OCI-LY7 (cell line): ENCODE measurements at regions not wholly inside any gene's neighbourhood (a gene's known extent, or its start where the extent isn't known, plus 50 kb on each side); places are given as distances from the start of the nearest gene placed in this dataset.

Experiments
- BruUV-seq: library from RNA; stranded (reverse); fragments of 400-500 nt; replicated peaks from 2 replicates; lab custom pipeline; 2021; lab: Mats Ljungman, UMichigan
- CTCF ChIA-PET: fragments of 300-600 bp; sonication (Branson Sonifier 250); formaldehyde crosslinking; loops from one replicate; lab custom pipeline; 2022; ENCODE audit warnings: antibody characterized with exemption; ENCODE audit not compliant: unreplicated experiment; lab: Charles Lee
- POLR2A ChIA-PET: fragments of 300-600 bp; sonication (Branson Sonifier 250); formaldehyde crosslinking; loops from one replicate; lab custom pipeline; 2022; ENCODE audit warnings: antibody characterized with exemption; lab: Charles Lee
- DNase-seq: peaks from one replicate; pipeline ENCODE4 v3.0.0-alpha.2; 2015; ENCODE audit warnings: low spot score
- H2AFZ ChIP-seq: fragments of 200-600 bp; sonication (generic), shearing (Covaris generic); 2 replicates; pipeline ENCODE4 v1.6.1; 2014; ENCODE audit warnings: mild to moderate bottlenecking, antibody characterized with exemption, low read length, moderate library complexity
- H3K27ac ChIP-seq: fragments of 200-600 bp; sonication (generic); 2 replicates; pipeline ENCODE4 v1.5.1; 2014; ENCODE audit warnings: mixed run types, low read depth, mild to moderate bottlenecking, moderate library complexity, low read length, inconsistent platforms; ENCODE audit not compliant: poor library complexity, severe bottlenecking
- H3K36me3 ChIP-seq: fragments of 200-600 bp; sonication (generic); 2 replicates; pipeline ENCODE4 v1.6.1; 2014; ENCODE audit warnings: mild to moderate bottlenecking, antibody characterized with exemption, low read length, moderate library complexity, mixed read lengths; ENCODE audit not compliant: insufficient read depth
- H3K4me1 ChIP-seq: fragments of 200-600 bp; sonication (generic); 2 replicates; pipeline ENCODE4 v1.5.1; 2014; ENCODE audit warnings: mild to moderate bottlenecking, low read length; ENCODE audit not compliant: insufficient read depth, poor library complexity, severe bottlenecking
- H3K4me2 ChIP-seq: fragments of 200-600 bp; sonication (generic); 2 replicates; pipeline ENCODE4 v1.6.1; 2014; ENCODE audit warnings: mild to moderate bottlenecking, low read length
- H3K4me3 ChIP-seq: fragments of 200-600 bp; sonication (generic); 2 replicates; pipeline ENCODE4 v1.5.1; 2014; ENCODE audit warnings: mild to moderate bottlenecking, low read depth, low read length; ENCODE audit not compliant: poor library complexity, severe bottlenecking
- H3K79me2 ChIP-seq: fragments of 200-600 bp; sonication (generic); 2 replicates; pipeline ENCODE4 v1.6.1; 2016; ENCODE audit warnings: low read depth, mild to moderate bottlenecking, low read length, moderate library complexity, mixed read lengths; ENCODE audit not compliant: insufficient read depth
- H3K9me2 ChIP-seq: fragments of 200-600 bp; sonication (generic); 2 replicates; pipeline ENCODE4 v1.6.1; 2016; ENCODE audit warnings: mild to moderate bottlenecking, low read length, mixed read lengths; ENCODE audit not compliant: insufficient read depth
- H3K9me3 ChIP-seq: fragments of 200-600 bp; sonication (generic); 2 replicates; pipeline ENCODE4 v1.6.1; 2014; ENCODE audit warnings: mild to moderate bottlenecking, mixed run types, low read length, mixed read lengths
- H4K20me1 ChIP-seq: fragments of 200-600 bp; sonication (generic); 2 replicates; pipeline ENCODE4 v1.6.1; 2014; ENCODE audit warnings: mild to moderate bottlenecking, antibody characterized with exemption, low read length, moderate library complexity, mixed read lengths; ENCODE audit not compliant: insufficient read depth
- EZH2phosphoT487 ChIP-seq: fragments of 200-600 bp; sonication (generic); IDR thresholded peaks from 2 replicates; pipeline ENCODE4 v1.6.1; 2018; ENCODE audit warnings: low read depth, borderline replicate concordance, mild to moderate bottlenecking, mixed run types, antibody characterized with exemption, low read length, moderate library complexity, mixed read lengths
- intact Hi-C: fragments of 100-400 bp; cut with micrococcal nuclease; formaldehyde crosslinking; loops from one replicate; pipeline ENCODE4 v1.10.0; 2022; ENCODE audit not compliant: unreplicated experiment
- TF ChIP-seq, protein P1 (sequence below): fragments of 200-600 bp; sonication (generic); conservative IDR thresholded peaks from 2 replicates; pipeline ENCODE4 v1.5.1; 2014; ENCODE audit warnings: mild to moderate bottlenecking, antibody characterized with exemption, low read length, moderate library complexity, mixed read lengths

DNA sequence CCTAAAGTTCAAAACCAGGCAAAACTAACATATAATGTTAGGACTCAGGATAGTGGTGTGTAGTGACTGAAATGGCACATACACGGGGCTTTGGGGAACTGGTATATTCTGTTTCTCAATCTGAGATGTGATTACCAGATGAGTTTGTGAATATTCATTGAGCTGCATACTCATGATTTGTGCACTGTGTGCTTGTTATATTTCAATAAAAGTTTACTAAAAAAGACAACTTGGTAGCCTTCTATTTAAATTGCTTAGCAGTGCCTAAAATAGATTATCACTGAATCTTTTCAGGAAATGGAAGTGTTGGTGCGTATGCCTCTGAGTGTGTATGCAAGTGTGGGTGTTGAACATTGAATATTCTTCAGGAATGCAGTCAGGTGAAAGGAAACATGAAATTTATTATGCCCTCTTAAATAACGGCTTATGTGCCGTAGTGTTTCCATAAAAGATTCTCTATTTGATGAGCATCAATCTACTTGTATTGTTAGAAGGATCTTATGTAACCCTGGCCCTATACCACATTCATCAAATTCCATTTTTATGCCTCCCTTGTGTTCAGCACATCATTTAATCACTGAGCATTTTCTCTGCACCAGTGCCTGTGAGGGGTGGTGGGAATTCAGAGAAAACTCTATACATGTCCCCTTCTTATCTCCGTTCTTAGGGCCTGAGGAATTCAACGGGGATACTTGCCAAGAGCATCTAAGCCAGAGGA lies 82.6 kb upstream of the AUTS2 start:
- Histone ChIP-seq H3K4me1 (no peaks in the 10 kb centered on the region), H2AFZ (no peak overlapping the region), H4K20me1 (no peaks in the 10 kb centered on the region), H3K9me3 (no peaks in the 10 kb centered on the region), H3K79me2 (no peaks in the 10 kb centered on the region), H3K36me3 (no peaks in the 10 kb centered on the region), H3K27ac (no peak overlapping the region), H3K9me2 (no peaks in the 10 kb centered on the region), H3K4me2 (no peak overlapping the region), H3K4me3 (no peak overlapping the region)
- intact Hi-C loops, result no loop called here
- TF ChIP-seq, protein P1, sequence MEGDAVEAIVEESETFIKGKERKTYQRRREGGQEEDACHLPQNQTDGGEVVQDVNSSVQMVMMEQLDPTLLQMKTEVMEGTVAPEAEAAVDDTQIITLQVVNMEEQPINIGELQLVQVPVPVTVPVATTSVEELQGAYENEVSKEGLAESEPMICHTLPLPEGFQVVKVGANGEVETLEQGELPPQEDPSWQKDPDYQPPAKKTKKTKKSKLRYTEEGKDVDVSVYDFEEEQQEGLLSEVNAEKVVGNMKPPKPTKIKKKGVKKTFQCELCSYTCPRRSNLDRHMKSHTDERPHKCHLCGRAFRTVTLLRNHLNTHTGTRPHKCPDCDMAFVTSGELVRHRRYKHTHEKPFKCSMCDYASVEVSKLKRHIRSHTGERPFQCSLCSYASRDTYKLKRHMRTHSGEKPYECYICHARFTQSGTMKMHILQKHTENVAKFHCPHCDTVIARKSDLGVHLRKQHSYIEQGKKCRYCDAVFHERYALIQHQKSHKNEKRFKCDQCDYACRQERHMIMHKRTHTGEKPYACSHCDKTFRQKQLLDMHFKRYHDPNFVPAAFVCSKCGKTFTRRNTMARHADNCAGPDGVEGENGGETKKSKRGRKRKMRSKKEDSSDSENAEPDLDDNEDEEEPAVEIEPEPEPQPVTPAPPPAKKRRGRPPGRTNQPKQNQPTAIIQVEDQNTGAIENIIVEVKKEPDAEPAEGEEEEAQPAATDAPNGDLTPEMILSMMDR, result no peak
- TF ChIP-seq EZH2phosphoT487, result no peak
- ChIA-PET CTCF (no interaction called here), POLR2A (no interaction called here)
- DNase-seq, result no peak
- BruUV-seq, result no TSS peak

GRCh38 chr7:69516238-69516820 lies 81.9 kb upstream of the AUTS2 start:
- no peak for DNase-seq
- Histone ChIP-seq H3K9me2 (no peaks in the 10 kb centered on the region), H3K27ac (no peak overlapping the region), H3K79me2 (no peaks in the 10 kb centered on the region), H3K4me2 (no peak overlapping the region), H4K20me1 (no peaks in the 10 kb centered on the region), H3K4me1 (no peaks in the 10 kb centered on the region), H3K9me3 (no peaks in the 10 kb centered on the region), H3K36me3 (no peaks in the 10 kb centered on the region), H2AFZ (no peak overlapping the region), H3K4me3 (no peak overlapping the region)
- intact Hi-C loops, result no loop called here
- ChIA-PET POLR2A (no interaction called here), CTCF (no interaction called here)
- no peak for TF ChIP-seq EZH2phosphoT487
- TF ChIP-seq, protein P1, result no peak
- no TSS peak for BruUV-seq
